ENCODE measurements at regions not wholly inside any gene's neighbourhood (a gene's known extent, or its start where the extent isn't known, plus 50 kb on each side); places are given as distances from the start of the nearest gene placed in this dataset.

- no TSS peak for BruUV-seq (replicated peaks)
- Histone ChIP-seq H3K9ac (ENCODE audit: low read depth, low read length) (no peak overlapping the region), H4K20me1 (ENCODE audit: insufficient read depth, low read length) (no peaks in the 10 kb centered on the region), H3K4me2 (ENCODE audit: low read depth, low read length) (no peak overlapping the region), H2AFZ (replicated peaks; ENCODE audit: low read length, poor library complexity) (no peak overlapping the region), H3K9me1 (ENCODE audit: insufficient read depth, low read length) (no peaks in the 10 kb centered on the region), H4K5ac (ENCODE audit: low read depth, low read length) (no peak overlapping the region), H4K91ac (ENCODE audit: insufficient read depth, low read depth, low read length) (no peak overlapping the region), H3K27ac (ENCODE audit: insufficient read depth, low read length) (no peak overlapping the region), H2BK15ac (ENCODE audit: low read depth, low read length) (no peak overlapping the region), H3K27me3 (ENCODE audit: control insufficient read depth, insufficient read depth, low read length) (no peaks in the 10 kb centered on the region; the same call in 1 of the 2 replicates), H3K4me1 (ENCODE audit: control insufficient read depth, insufficient read depth, low read length) (no peaks in the 10 kb centered on the region), H3K36me3 (ENCODE audit: control insufficient read depth, insufficient read depth, low read length) (no peaks in the 10 kb centered on the region), H3K9me3 (ENCODE audit: control insufficient read depth, insufficient read depth, low read length) (no peaks in the 10 kb centered on the region), H3K4me3 (ENCODE audit: insufficient read depth, low read depth, low read length) (no peak overlapping the region), H3K14ac (replicated peaks; ENCODE audit: low read depth, low read length) (no peak overlapping the region), H2BK120ac (ENCODE audit: low read depth, low read length) (no peak overlapping the region), H3K4ac (ENCODE audit: low read depth, low read length) (no peak overlapping the region), H4K8ac (ENCODE audit: low read depth in 2 of 2, low read length in 2 of 2) (no peak overlapping the region), H3K18ac (ENCODE audit: low read depth, low read length) (no peak overlapping the region), H3K23ac (ENCODE audit: low read depth, low read length) (no peak overlapping the region), H2AK5ac (ENCODE audit: low read depth, low read length) (no peak overlapping the region), H2BK5ac (ENCODE audit: low read depth, low read length, poor library complexity, severe bottlenecking) (no peak overlapping the region), H3K79me1 (ENCODE audit: low read depth in 1 of 2, low read length in 2 of 2) (no peaks in the 10 kb centered on the region), H2AK9ac (replicated peaks; ENCODE audit: low read depth, low read length, poor library complexity) (no peak overlapping the region), H2BK20ac (ENCODE audit: low read depth, low read length) (no peak overlapping the region), H3K56ac (ENCODE audit: extremely low read depth, insufficient read depth, low read length) (no peak overlapping the region)
- 90% methylated on average over 2 of the region's 7 CpGs; no CpG with 5 or more reads in 1 of the 2 experiments for WGBS, 2 experiments (ENCODE audit: extremely low coverage in 2 of 2, insufficient read length in 1 of 2)
- POLR2A ChIA-PET (ENCODE audit: unreplicated experiment): no interaction called here
- no peak for ATAC-seq (ENCODE audit: low read depth)
- intact Hi-C loops (cut with micrococcal nuclease) (no loop called here), in situ Hi-C loops (cut with MboI; ENCODE audit: low sequenced_read_pairs) (no loop called here), dilution Hi-C loops (cut with HindIII; ENCODE audit: low sequenced_read_pairs, unreplicated experiment) (no loop called here)
- no peak for DNase-seq
- CTCF ChIA-PET: no interaction called here
- TF ChIP-seq CTCF (conservative IDR thresholded peaks at IDR 0.05; ENCODE audit: low read depth, low read length): no peak
- no peak for TF ChIP-seq RCOR1 (IDR thresholded peaks at IDR 0.05; ENCODE audit: insufficient replicate concordance, low read length)
- TF ChIP-seq FOS (IDR thresholded peaks at IDR 0.05; ENCODE audit: low read depth, low read length): no peak
- no peak for TF ChIP-seq MXI1 (IDR thresholded peaks at IDR 0.05; ENCODE audit: borderline replicate concordance, low read depth, low read length)
- no peak for TF ChIP-seq ELK1 (IDR thresholded peaks at IDR 0.05; ENCODE audit: borderline replicate concordance, low read depth, low read length)
- no peak for TF ChIP-seq CHD1 (IDR thresholded peaks at IDR 0.05; ENCODE audit: low read depth, low read length)
Measured at GRCh38 chr6:156309017-156309416, 468.2 kb upstream of the ARID1B start.
